HG02884 (cell line): ENCODE measurements at regions not wholly inside any gene's neighbourhood (a gene's known extent, or its start where the extent isn't known, plus 50 kb on each side); places are given as distances from the start of the nearest gene placed in this dataset.
"Not testable (repeated sequence)": the region's sequence is repeated elsewhere in the genome, so short reads cannot be mapped to it uniquely, and the experiment has no call there.

Source experiments
- ATAC-seq: cut with Tn5 transposase; IDR thresholded peaks from one replicate; pipeline ENCODE4 v1.9.1; 2021; ENCODE audit warnings: mild to moderate bottlenecking, moderate library complexity; ENCODE audit not compliant: unreplicated experiment

- ATAC-seq: no peak
These were observed 133.8 kb upstream of the F3 start for GRCh38 chr1:94675373-94675772.

GRCh38 chr1:94674876-94675275, 133.3 kb upstream of the F3 start:
- ATAC-seq: no peak

GRCh38 chr1:94672934-94673333, 131.4 kb upstream of the F3 start:
- no peak for ATAC-seq

GRCh38 chr1:94672001-94672400, 130.4 kb upstream of the F3 start:
- no peak for ATAC-seq

- ATAC-seq: no peak
These were observed 128.7 kb upstream of the F3 start for GRCh38 chr1:94670273-94670672.

GRCh38 chr1:94669198-94669597, 127.6 kb upstream of the F3 start:
- ATAC-seq: no peak

GRCh38 chr1:94668528-94668927, 127.0 kb upstream of the F3 start:
- no peak for ATAC-seq

- ATAC-seq: no peak
These were observed 126.3 kb upstream of the F3 start for GRCh38 chr1:94667818-94668217.

- no peak for ATAC-seq
These were observed 125.2 kb upstream of the F3 start for GRCh38 chr1:94666797-94667196.

- no peak for ATAC-seq
These were observed 119.9 kb upstream of the F3 start for GRCh38 chr1:94661431-94661932.

- no peak for ATAC-seq
These were observed 119.4 kb upstream of the F3 start for GRCh38 chr1:94660994-94661393.

GRCh38 chr1:94660258-94660657, 118.7 kb upstream of the F3 start:
- ATAC-seq: no peak

GRCh38 chr1:94659202-94659601, 117.6 kb upstream of the F3 start:
- ATAC-seq: not testable (repeated sequence)

- ATAC-seq: no peak
These were observed 116.7 kb upstream of the F3 start for GRCh38 chr1:94658221-94658620.

- ATAC-seq: not testable (repeated sequence)
These were observed 116.2 kb upstream of the F3 start for GRCh38 chr1:94657776-94658175.

GRCh38 chr1:94656967-94657366, 115.4 kb upstream of the F3 start:
- ATAC-seq: no peak

- no peak for ATAC-seq
These were observed 113.4 kb upstream of the F3 start for GRCh38 chr1:94654919-94655318.

GRCh38 chr1:94654459-94654858, 112.9 kb upstream of the F3 start:
- ATAC-seq: no peak

- no peak for ATAC-seq
These were observed 112.5 kb upstream of the F3 start for GRCh38 chr1:94654031-94654430.

- no peak for ATAC-seq
These were observed 111.9 kb upstream of the F3 start for GRCh38 chr1:94653454-94653853.

GRCh38 chr1:94651076-94651475, 109.5 kb upstream of the F3 start:
- ATAC-seq: no peak

GRCh38 chr1:94650301-94650700, 108.7 kb upstream of the F3 start:
- ATAC-seq: no peak

GRCh38 chr1:94648225-94649007, 106.9 kb upstream of the F3 start:
- ATAC-seq: no peak
